ENCODE measurements at regions not wholly inside any gene's neighbourhood (a gene's known extent, or its start where the extent isn't known, plus 50 kb on each side); places are given as distances from the start of the nearest gene placed in this dataset.
A peak's percentile ranks its signal among the peaks of the same experiment; 100 is the strongest.

DNA sequence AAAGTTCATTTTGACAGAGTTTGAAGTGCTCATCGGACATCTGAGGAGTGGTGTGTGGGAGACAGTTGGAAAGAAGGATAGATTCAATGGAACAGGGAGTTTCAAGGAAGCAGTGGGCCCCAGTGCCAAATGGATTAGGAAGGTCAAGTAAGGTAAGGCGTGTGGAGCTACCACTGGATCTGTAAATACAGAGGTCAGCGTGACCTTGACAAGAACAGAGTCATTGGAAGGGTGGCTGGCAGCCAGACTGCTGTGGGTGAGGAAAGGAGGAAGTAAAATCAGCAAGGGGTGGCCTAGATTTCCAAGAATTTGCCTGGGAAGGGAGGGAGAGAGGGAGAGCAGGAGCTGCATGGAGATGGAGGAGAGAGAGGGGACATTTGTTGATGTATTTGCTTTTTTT, 68.2 kb upstream of the IGF1 start:
- Histone ChIP-seq H3K14ac (replicated peaks; ENCODE audit: low read depth, low read length) (0 out of 2 replicates have a peak overlapping the region, but pooled peaks have one; percentile 28), H3K36me3 (ENCODE audit: control insufficient read depth, insufficient read depth, low read length) (no peaks in the 10 kb centered on the region), H3K9me3 (ENCODE audit: control insufficient read depth, insufficient read depth, low read length) (no peaks in the 10 kb centered on the region), H3K4me3 (ENCODE audit: insufficient read depth, low read depth, low read length) (no peak overlapping the region), H4K91ac (ENCODE audit: insufficient read depth, low read depth, low read length) (no peak overlapping the region), H3K27ac (ENCODE audit: insufficient read depth, low read length) (no peak overlapping the region), H3K4me1 (ENCODE audit: control insufficient read depth, insufficient read depth, low read length) (peaks cover 3% of the 10 kb centered on the region), H3K18ac (ENCODE audit: low read depth, low read length) (no peak overlapping the region), H3K27me3 (ENCODE audit: control insufficient read depth, insufficient read depth, low read length) (no peaks in the 10 kb centered on the region), H2BK5ac (ENCODE audit: low read depth, low read length, poor library complexity, severe bottlenecking) (no peak overlapping the region), H2BK120ac (ENCODE audit: low read depth, low read length) (no peak overlapping the region), H3K79me1 (ENCODE audit: low read depth in 1 of 2, low read length in 2 of 2) (no peaks in the 10 kb centered on the region), H3K56ac (ENCODE audit: extremely low read depth, insufficient read depth, low read length) (no peak overlapping the region), H3K9ac (ENCODE audit: low read depth, low read length) (no peak overlapping the region), H3K4ac (ENCODE audit: low read depth, low read length) (0 out of 2 replicates have a peak overlapping the region, but pooled peaks have one; percentile 10), H2AK9ac (replicated peaks; ENCODE audit: low read depth, low read length, poor library complexity) (no peak overlapping the region), H3K9me1 (ENCODE audit: insufficient read depth, low read length) (no peaks in the 10 kb centered on the region), H2AK5ac (ENCODE audit: low read depth, low read length) (no peak overlapping the region), H4K5ac (ENCODE audit: low read depth, low read length) (no peak overlapping the region), H4K20me1 (ENCODE audit: insufficient read depth, low read length) (no peaks in the 10 kb centered on the region), H4K8ac (ENCODE audit: low read depth in 2 of 2, low read length in 2 of 2) (no peak overlapping the region), H3K23ac (ENCODE audit: low read depth, low read length) (no peak overlapping the region), H3K4me2 (ENCODE audit: low read depth, low read length) (no peak overlapping the region), H2BK15ac (ENCODE audit: low read depth, low read length) (no peak overlapping the region), H2BK20ac (ENCODE audit: low read depth, low read length) (no peak overlapping the region), H2AFZ (replicated peaks; ENCODE audit: low read length, poor library complexity) (no peak overlapping the region)
- ChIA-PET POLR2A (ENCODE audit: unreplicated experiment) (no interaction called here), CTCF (interaction anchor here (0.9 kb wide), 1 partner anchor 191 kb away, joined by 3 read pairs; no protein-coding TSS in a partner anchor)
- 20% methylated on average over 2 of the region's 3 CpGs; no CpG with 5 or more reads in 1 of the 2 experiments for WGBS, 2 experiments (ENCODE audit: extremely low coverage in 2 of 2, insufficient read length in 1 of 2)
- intact Hi-C loops (cut with micrococcal nuclease) (no loop called here), in situ Hi-C loops (cut with MboI; ENCODE audit: low sequenced_read_pairs) (no loop called here), dilution Hi-C loops (cut with HindIII; ENCODE audit: low sequenced_read_pairs, unreplicated experiment) (no loop called here)
- BruUV-seq (replicated peaks): no TSS peak
- TF ChIP-seq MAZ (IDR thresholded peaks at IDR 0.05; ENCODE audit: borderline replicate concordance, low read depth, low read length) (no peak), RCOR1 (IDR thresholded peaks at IDR 0.05; ENCODE audit: insufficient replicate concordance, low read length) (no peak), MAFK (IDR thresholded peaks at IDR 0.05; ENCODE audit: low read depth, low read length) (no peak), MXI1 (IDR thresholded peaks at IDR 0.05; ENCODE audit: borderline replicate concordance, low read depth, low read length) (no peak), RAD21 (IDR thresholded peaks at IDR 0.05; ENCODE audit: low read length) (no peak), CEBPB (IDR thresholded peaks at IDR 0.05; ENCODE audit: low read depth, low read length) (no peak), USF2 (IDR thresholded peaks at IDR 0.05; ENCODE audit: low read depth, low read length) (no peak), SMC3 (IDR thresholded peaks at IDR 0.05; ENCODE audit: low read depth, low read length) (no peak), NFE2L2 (IDR thresholded peaks at IDR 0.05; ENCODE audit: low read depth, low read length) (no peak), CHD1 (IDR thresholded peaks at IDR 0.05; ENCODE audit: low read depth, low read length) (no peak), ELK1 (IDR thresholded peaks at IDR 0.05; ENCODE audit: borderline replicate concordance, low read depth, low read length) (no peak), POLR2A (IDR thresholded peaks at IDR 0.05; ENCODE audit: low read depth, low read length) (no peak), FOS (IDR thresholded peaks at IDR 0.05; ENCODE audit: low read depth, low read length) (no peak)
- ATAC-seq (ENCODE audit: low read depth) (no peak), DNase-seq (no peak)
